ENCODE measurements at regions not wholly inside any gene's neighbourhood (a gene's known extent, or its start where the extent isn't known, plus 50 kb on each side); places are given as distances from the start of the nearest gene placed in this dataset.
"Not testable (repeated sequence)": the region's sequence is repeated elsewhere in the genome, so short reads cannot be mapped to it uniquely, and the experiment has no call there.

- intact Hi-C loops (cut with DNase I): no loop called here
- DNase-seq (ENCODE audit: low spot score): no peak
Measured at GRCh38 chr12:33205981-33206380, 233.6 kb downstream of the SYT10 start.

GRCh38 chr12:33194389-33194788 is 245.2 kb downstream of the SYT10 start:
- DNase-seq (ENCODE audit: low spot score); intact Hi-C loops (cut with DNase I): not testable (repeated sequence)

- intact Hi-C loops (cut with DNase I): no loop called here
Measured at GRCh38 chr12:33192226-33192625, 247.4 kb downstream of the SYT10 start.

GRCh38 chr12:33187409-33187808 is 252.2 kb downstream of the SYT10 start:
- intact Hi-C loops (cut with DNase I): no loop called here
- no peak for DNase-seq (ENCODE audit: low spot score)

More at GRCh38 chr12:33192226-33192625, 247.4 kb downstream of the SYT10 start:
- DNase-seq (ENCODE audit: low spot score): no peak

- intact Hi-C loops (cut with DNase I): no loop called here
- DNase-seq (ENCODE audit: low spot score): no peak
Measured at GRCh38 chr12:33184161-33184560, 255.5 kb downstream of the SYT10 start.

GRCh38 chr12:33182485-33182884 is 257.1 kb downstream of the SYT10 start:
- intact Hi-C loops (cut with DNase I): no loop called here
- DNase-seq (ENCODE audit: low spot score): no peak

GRCh38 chr12:33180918-33181317 is 258.7 kb downstream of the SYT10 start:
- intact Hi-C loops (cut with DNase I): loop anchor here in 1 of 2 donors (2.0 kb wide), 1 partner anchor 40 kb away; no protein-coding TSS in a partner anchor
- DNase-seq (ENCODE audit: low spot score): no peak

GRCh38 chr12:33166260-33166659 is 269.7 kb upstream of the PKP2 start:
- DNase-seq (ENCODE audit: low spot score); intact Hi-C loops (cut with DNase I): not testable (repeated sequence)

- DNase-seq (ENCODE audit: low spot score): no peak
- intact Hi-C loops (cut with DNase I): no loop called here
Measured at GRCh38 chr12:33156042-33156441, 259.5 kb upstream of the PKP2 start.

- intact Hi-C loops (cut with DNase I); DNase-seq (ENCODE audit: low spot score): not testable (repeated sequence)
Measured at GRCh38 chr12:33147292-33147691, 250.7 kb upstream of the PKP2 start.

- DNase-seq (ENCODE audit: low spot score): no peak
- intact Hi-C loops (cut with DNase I): no loop called here
Measured at GRCh38 chr12:33129500-33129899, 232.9 kb upstream of the PKP2 start.

- DNase-seq (ENCODE audit: low spot score): no peak
- intact Hi-C loops (cut with DNase I): no loop called here
Measured at GRCh38 chr12:33125755-33126154, 229.2 kb upstream of the PKP2 start.

- intact Hi-C loops (cut with DNase I): loop anchor here in 1 of 2 donors (10.0 kb wide), 1 partner anchor 1581 kb away; no protein-coding TSS in a partner anchor
- DNase-seq (ENCODE audit: low spot score): no peak
Measured at GRCh38 chr12:33116284-33116683, 219.7 kb upstream of the PKP2 start.

GRCh38 chr12:33115716-33116115 is 219.1 kb upstream of the PKP2 start:
- DNase-seq (ENCODE audit: low spot score): no peak
- intact Hi-C loops (cut with DNase I): loop anchor here in 1 of 2 donors (10.0 kb wide), 1 partner anchor 1581 kb away; no protein-coding TSS in a partner anchor

- intact Hi-C loops (cut with DNase I): loop anchor here in 1 of 2 donors (10.0 kb wide), 1 partner anchor 1577 kb away; no protein-coding TSS in a partner anchor
- DNase-seq (ENCODE audit: low spot score): no peak
Measured at GRCh38 chr12:33111850-33112249, 215.3 kb upstream of the PKP2 start.

- DNase-seq (ENCODE audit: low spot score); intact Hi-C loops (cut with DNase I): not testable (repeated sequence)
Measured at GRCh38 chr12:33107827-33108226, 211.2 kb upstream of the PKP2 start.

- DNase-seq (ENCODE audit: low spot score): no peak
- intact Hi-C loops (cut with DNase I): no loop called here
Measured at GRCh38 chr12:33093534-33093933, 197.0 kb upstream of the PKP2 start.

- DNase-seq (ENCODE audit: low spot score); intact Hi-C loops (cut with DNase I): not testable (repeated sequence)
Measured at GRCh38 chr12:33087876-33088275, 191.3 kb upstream of the PKP2 start.

- intact Hi-C loops (cut with DNase I); DNase-seq (ENCODE audit: low spot score): not testable (repeated sequence)
Measured at GRCh38 chr12:33076401-33076800, 179.8 kb upstream of the PKP2 start.

- intact Hi-C loops (cut with DNase I); DNase-seq (ENCODE audit: low spot score): not testable (repeated sequence)
Measured at GRCh38 chr12:33075130-33075766, 178.7 kb upstream of the PKP2 start.

GRCh38 chr12:33061844-33062243 is 165.3 kb upstream of the PKP2 start:
- intact Hi-C loops (cut with DNase I): no loop called here

More at GRCh38 chr12:33061844-33062243, 165.3 kb upstream of the PKP2 start:
- DNase-seq (ENCODE audit: low spot score): no peak
